LHCN-M2 (cell line): ENCODE measurements at regions not wholly inside any gene's neighbourhood (a gene's known extent, or its start where the extent isn't known, plus 50 kb on each side); places are given as distances from the start of the nearest gene placed in this dataset.
"Not testable (repeated sequence)": the region's sequence is repeated elsewhere in the genome, so short reads cannot be mapped to it uniquely, and the experiment has no call there.

Source experiments
- DNase-seq: peaks from one replicate; pipeline ENCODE4 v3.0.0-alpha.2; 2012; ENCODE audit warnings: low read depth

GRCh38 chr4:108458681-108459080 is 161.7 kb upstream of the RPL34 start:
- no peak for DNase-seq

GRCh38 chr4:108454227-108454626 is 166.1 kb upstream of the RPL34 start:
- no peak for DNase-seq

GRCh38 chr4:108453366-108453765 is 167.0 kb upstream of the RPL34 start:
- no peak for DNase-seq

- DNase-seq = no peak
Measured at GRCh38 chr4:108450236-108450898, 170.0 kb upstream of the RPL34 start.

GRCh38 chr4:108449129-108449528 is 171.2 kb upstream of the RPL34 start:
- DNase-seq = peak; percentile 68

- no peak for DNase-seq
Measured at GRCh38 chr4:108446556-108446955, 173.8 kb upstream of the RPL34 start.

GRCh38 chr4:108445716-108446115 is 174.7 kb upstream of the RPL34 start:
- no peak for DNase-seq

GRCh38 chr4:108443585-108443984 is 176.8 kb upstream of the RPL34 start:
- DNase-seq = no peak

GRCh38 chr4:108433832-108434231 is 186.5 kb upstream of the RPL34 start:
- no peak for DNase-seq

GRCh38 chr4:108433394-108433793 is 187.0 kb upstream of the RPL34 start:
- not testable (repeated sequence) for DNase-seq

- no peak for DNase-seq
Measured at GRCh38 chr4:108432418-108432817, 188.0 kb upstream of the RPL34 start.

GRCh38 chr4:108431986-108432385 is 188.4 kb upstream of the RPL34 start:
- no peak for DNase-seq

GRCh38 chr4:108430921-108431320 is 189.5 kb upstream of the RPL34 start:
- DNase-seq = no peak

- DNase-seq = no peak
Measured at GRCh38 chr4:108429662-108430061, 190.7 kb upstream of the RPL34 start.

GRCh38 chr4:108428923-108429322 is 191.5 kb upstream of the RPL34 start:
- DNase-seq = no peak

GRCh38 chr4:108427946-108428485 is 192.4 kb upstream of the RPL34 start:
- peak; percentile 32 for DNase-seq

GRCh38 chr4:108426493-108426892 is 193.9 kb upstream of the RPL34 start:
- peak; percentile 74 for DNase-seq

- peak; percentile 91 for DNase-seq
Measured at GRCh38 chr4:108425988-108426387, 194.4 kb upstream of the RPL34 start.

GRCh38 chr4:108417923-108418322 is 202.5 kb upstream of the RPL34 start:
- DNase-seq = peak; percentile 55

GRCh38 chr4:108416831-108417230 is 203.5 kb upstream of the RPL34 start:
- DNase-seq = no peak

- DNase-seq = no peak
Measured at GRCh38 chr4:108415389-108415788, 205.0 kb upstream of the RPL34 start.

GRCh38 chr4:108411836-108412235 is 208.5 kb upstream of the RPL34 start:
- DNase-seq = no peak

GRCh38 chr4:108409691-108410090 is 210.7 kb upstream of the RPL34 start:
- DNase-seq = not testable (repeated sequence)

GRCh38 chr4:108405586-108405985 is 214.8 kb upstream of the RPL34 start:
- DNase-seq = no peak
